ENCODE measurements at regions not wholly inside any gene's neighbourhood (a gene's known extent, or its start where the extent isn't known, plus 50 kb on each side); places are given as distances from the start of the nearest gene placed in this dataset.
A peak's percentile ranks its signal among the peaks of the same experiment; 100 is the strongest.
"Not testable (repeated sequence)": the region's sequence is repeated elsewhere in the genome, so short reads cannot be mapped to it uniquely, and the experiment has no call there.

DNA sequence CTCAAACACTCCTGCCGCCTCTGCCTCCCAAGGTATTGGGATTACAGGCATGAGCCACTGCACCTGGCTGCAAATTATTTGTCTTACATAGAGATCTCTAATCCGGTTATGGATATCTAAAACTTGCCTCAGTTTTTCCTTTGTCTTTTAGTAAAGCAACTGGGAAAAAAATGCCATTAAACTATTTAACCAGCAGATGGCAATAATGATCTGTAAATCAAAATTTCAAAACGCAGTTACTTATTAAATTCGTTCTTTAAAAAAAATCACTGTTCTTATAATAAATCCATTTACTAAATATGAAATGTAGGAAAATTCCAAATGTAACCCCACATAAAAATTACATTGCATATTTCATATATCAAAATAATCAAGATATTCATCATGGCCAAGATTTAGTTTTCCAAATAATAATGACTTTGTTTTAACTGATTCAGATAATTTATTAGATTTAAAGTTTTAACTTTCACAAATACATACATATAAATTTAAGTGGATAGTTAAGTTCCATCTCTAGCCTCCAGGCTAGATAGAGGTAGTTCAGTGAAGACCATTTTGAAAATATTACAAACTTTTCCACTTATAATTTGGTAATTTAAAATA is 125.8 kb downstream of the KBTBD2 start:
- Histone ChIP-seq H3K4me1 (ENCODE audit: low read depth, poor library complexity, severe bottlenecking) (peaks cover 15% of the 10 kb centered on the region), H3K4me2 (0 out of 2 replicates have a peak overlapping the region, but pooled peaks have one; percentile 13)
- not testable (repeated sequence) for H4K20me1 ChIP-seq (ENCODE audit: insufficient read depth); H3K27ac ChIP-seq; H3K36me3 ChIP-seq (ENCODE audit: insufficient read depth); H3K27me3 ChIP-seq (ENCODE audit: insufficient read depth, low read depth); H2AFZ ChIP-seq (ENCODE audit: low read depth); H3K4me3 ChIP-seq (IDR thresholded peaks at IDR 0.05; ENCODE audit: insufficient read depth, low read depth, low read length); H3K79me2 ChIP-seq (ENCODE audit: insufficient read depth, low read depth); H3K9ac ChIP-seq
- TF ChIP-seq, protein P1, sequence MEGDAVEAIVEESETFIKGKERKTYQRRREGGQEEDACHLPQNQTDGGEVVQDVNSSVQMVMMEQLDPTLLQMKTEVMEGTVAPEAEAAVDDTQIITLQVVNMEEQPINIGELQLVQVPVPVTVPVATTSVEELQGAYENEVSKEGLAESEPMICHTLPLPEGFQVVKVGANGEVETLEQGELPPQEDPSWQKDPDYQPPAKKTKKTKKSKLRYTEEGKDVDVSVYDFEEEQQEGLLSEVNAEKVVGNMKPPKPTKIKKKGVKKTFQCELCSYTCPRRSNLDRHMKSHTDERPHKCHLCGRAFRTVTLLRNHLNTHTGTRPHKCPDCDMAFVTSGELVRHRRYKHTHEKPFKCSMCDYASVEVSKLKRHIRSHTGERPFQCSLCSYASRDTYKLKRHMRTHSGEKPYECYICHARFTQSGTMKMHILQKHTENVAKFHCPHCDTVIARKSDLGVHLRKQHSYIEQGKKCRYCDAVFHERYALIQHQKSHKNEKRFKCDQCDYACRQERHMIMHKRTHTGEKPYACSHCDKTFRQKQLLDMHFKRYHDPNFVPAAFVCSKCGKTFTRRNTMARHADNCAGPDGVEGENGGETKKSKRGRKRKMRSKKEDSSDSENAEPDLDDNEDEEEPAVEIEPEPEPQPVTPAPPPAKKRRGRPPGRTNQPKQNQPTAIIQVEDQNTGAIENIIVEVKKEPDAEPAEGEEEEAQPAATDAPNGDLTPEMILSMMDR (conservative IDR thresholded peaks at IDR 0.05; ENCODE audit: low read depth, low read length) = peak; percentile 72

DNA sequence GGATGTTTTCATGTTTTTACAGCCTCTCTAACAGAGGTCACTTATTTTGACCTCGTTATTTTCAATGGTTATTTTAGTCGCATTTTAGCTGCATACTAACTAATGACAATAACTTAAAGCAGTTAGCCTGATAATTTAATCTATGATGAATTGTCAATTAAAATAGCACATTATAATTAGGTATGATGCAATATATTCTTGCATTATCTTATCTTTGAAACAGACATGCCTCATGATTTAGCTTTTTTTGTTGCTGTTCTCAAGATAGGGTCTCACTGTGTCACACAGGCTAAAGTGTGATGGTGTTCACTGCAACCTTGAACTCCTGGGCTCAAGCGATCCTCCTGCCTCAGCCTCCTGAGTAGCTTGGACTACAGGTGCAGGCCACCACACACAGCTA is 126.4 kb downstream of the KBTBD2 start:
- H3K27ac ChIP-seq = no peak overlapping the region
- no peak overlapping the region for H3K4me2 ChIP-seq
- peaks cover 15% of the 10 kb centered on the region for H3K4me1 ChIP-seq (ENCODE audit: low read depth, poor library complexity, severe bottlenecking)
- H4K20me1 ChIP-seq (ENCODE audit: insufficient read depth) = no peaks in the 10 kb centered on the region
- TF ChIP-seq, protein P1 (conservative IDR thresholded peaks at IDR 0.05; ENCODE audit: low read depth, low read length) = no peak
- no peak overlapping the region for H3K9ac ChIP-seq
- no peak overlapping the region for H2AFZ ChIP-seq (ENCODE audit: low read depth)
- no peaks in the 10 kb centered on the region for H3K27me3 ChIP-seq (ENCODE audit: insufficient read depth, low read depth)
- no peaks in the 10 kb centered on the region for H3K36me3 ChIP-seq (ENCODE audit: insufficient read depth)
- no peak overlapping the region for H3K4me3 ChIP-seq (IDR thresholded peaks at IDR 0.05; ENCODE audit: insufficient read depth, low read depth, low read length)
- no peaks in the 10 kb centered on the region for H3K79me2 ChIP-seq (ENCODE audit: insufficient read depth, low read depth)

DNA sequence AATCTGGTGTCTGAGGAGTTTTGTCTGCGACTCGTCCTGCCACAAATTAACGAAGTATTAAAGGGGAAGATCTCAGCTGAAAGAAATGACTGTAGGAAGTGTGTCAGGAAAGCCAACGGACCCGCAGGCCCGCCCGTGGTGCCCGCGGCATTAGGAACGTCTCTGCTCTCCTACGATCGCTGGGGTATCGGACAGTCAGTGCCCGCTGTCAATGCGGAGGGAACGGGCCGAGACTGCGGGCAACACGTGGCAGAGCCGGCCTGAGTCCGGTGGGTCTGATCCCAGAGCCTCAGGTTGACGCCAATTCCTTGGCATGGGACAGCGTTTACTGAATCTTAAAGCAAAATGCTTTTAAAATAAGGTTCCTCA is 128.7 kb downstream of the KBTBD2 start:
- Histone ChIP-seq H3K4me1 (ENCODE audit: low read depth, poor library complexity, severe bottlenecking) (peaks cover 34% of the 10 kb centered on the region), H3K27ac (no peak overlapping the region), H4K20me1 (ENCODE audit: insufficient read depth) (no peaks in the 10 kb centered on the region), H3K4me3 (IDR thresholded peaks at IDR 0.05; ENCODE audit: insufficient read depth, low read depth, low read length) (no peak overlapping the region), H3K9ac (no peak overlapping the region), H2AFZ (ENCODE audit: low read depth) (no peak overlapping the region), H3K4me2 (no peak overlapping the region), H3K36me3 (ENCODE audit: insufficient read depth) (no peaks in the 10 kb centered on the region), H3K27me3 (ENCODE audit: insufficient read depth, low read depth) (no peaks in the 10 kb centered on the region), H3K79me2 (ENCODE audit: insufficient read depth, low read depth) (0 out of 2 replicates have a peak, but pooled peaks cover 11% of the 10 kb centered on the region)
- TF ChIP-seq, protein P1 (conservative IDR thresholded peaks at IDR 0.05; ENCODE audit: low read depth, low read length) = no peak

DNA sequence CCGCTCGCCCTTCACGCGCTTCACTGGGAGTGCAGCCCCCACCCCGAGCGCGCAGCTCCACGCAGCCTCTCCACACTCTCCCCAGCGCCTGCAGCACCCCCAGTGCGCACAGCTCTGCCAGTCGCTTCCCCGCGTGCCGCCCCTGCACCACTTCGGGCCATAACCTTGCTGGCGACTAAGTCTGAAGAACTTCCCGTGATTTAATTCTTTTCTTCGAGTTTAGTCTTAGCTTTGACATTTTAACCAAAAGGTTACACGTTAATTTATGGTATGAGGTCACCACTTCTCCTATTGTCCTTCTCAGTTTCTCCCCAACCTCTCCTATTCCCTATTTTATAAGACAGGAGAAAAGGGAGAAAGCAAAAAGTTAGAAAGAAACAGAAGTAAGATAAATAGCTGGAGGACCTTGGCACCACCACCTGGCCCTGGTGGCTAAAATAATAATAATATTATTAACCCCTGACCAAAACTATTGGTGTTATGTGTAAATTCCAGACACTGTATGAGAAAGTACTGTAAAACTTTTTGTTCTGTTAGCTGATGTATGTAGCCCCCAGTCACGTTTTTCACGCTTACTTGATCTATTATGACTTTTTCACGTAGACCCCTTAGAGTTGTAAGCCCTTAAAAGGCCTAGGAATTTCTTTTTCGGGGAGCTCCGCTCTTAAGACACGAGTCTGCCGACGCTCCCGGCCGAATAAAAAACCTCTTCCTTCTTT is 129.2 kb downstream of the KBTBD2 start:
- not testable (repeated sequence) for H3K4me3 ChIP-seq (IDR thresholded peaks at IDR 0.05; ENCODE audit: insufficient read depth, low read depth, low read length); H3K9ac ChIP-seq; H3K27ac ChIP-seq; H2AFZ ChIP-seq (ENCODE audit: low read depth); H3K27me3 ChIP-seq (ENCODE audit: insufficient read depth, low read depth); H3K36me3 ChIP-seq (ENCODE audit: insufficient read depth); H4K20me1 ChIP-seq (ENCODE audit: insufficient read depth); H3K4me2 ChIP-seq
- Histone ChIP-seq H3K79me2 (ENCODE audit: insufficient read depth, low read depth) (0 out of 2 replicates have a peak, but pooled peaks cover 11% of the 10 kb centered on the region), H3K4me1 (ENCODE audit: low read depth, poor library complexity, severe bottlenecking) (peaks cover 40% of the 10 kb centered on the region)

All from KMS-11 (cell line).